ENCODE measurements at regions not wholly inside any gene's neighbourhood (a gene's known extent, or its start where the extent isn't known, plus 50 kb on each side); places are given as distances from the start of the nearest gene placed in this dataset.
"Not testable (repeated sequence)": the region's sequence is repeated elsewhere in the genome, so short reads cannot be mapped to it uniquely, and the experiment has no call there.

DNA sequence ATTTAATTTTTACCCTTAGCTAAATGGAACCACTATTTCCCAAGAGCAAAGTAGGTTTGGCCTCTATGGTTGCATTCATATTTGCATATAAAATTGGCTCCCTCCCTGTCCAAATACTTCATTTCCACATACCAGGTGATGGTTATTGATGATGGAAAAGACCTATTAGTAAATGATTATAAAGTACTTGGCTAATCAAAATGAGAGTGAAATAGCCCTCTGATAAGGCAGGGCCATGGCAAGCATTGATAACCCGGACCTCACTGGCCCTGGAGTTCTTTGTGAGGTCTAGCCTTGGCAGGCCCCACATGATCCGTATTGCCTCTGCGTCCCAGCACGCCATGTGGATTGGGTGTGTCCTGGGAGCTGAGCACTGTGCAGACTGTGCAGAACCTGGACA, 201.1 kb upstream of the GATA6 start:
- ChIA-PET POLR2A (no interaction called here), CTCF (no interaction called here)
- no peak for DNase-seq (ENCODE audit: low read depth, low spot score)

GRCh38 chr18:21972281-21972680, 197.1 kb upstream of the GATA6 start:
- Histone ChIP-seq H3K27me3 (ENCODE audit: insufficient read depth, low read length) (no peaks in the 10 kb centered on the region), H3K4me1 (ENCODE audit: control insufficient read depth in 1 of 2, insufficient read depth in 2 of 2, low read length in 2 of 2) (no peaks in the 10 kb centered on the region), H3K36me3 (ENCODE audit: control insufficient read depth in 1 of 2, insufficient read depth in 2 of 2, low read length in 2 of 2) (no peaks in the 10 kb centered on the region), H3K9me2 (ENCODE audit: insufficient read depth) (no peaks in the 10 kb centered on the region), H3K27ac (ENCODE audit: low read depth, low read length) (no peak overlapping the region), H3K4me3 (replicated peaks in 1 of 2; ENCODE audit: low read depth in 1 of 2, low read length in 2 of 2) (no peak overlapping the region), H3K4me2 (ENCODE audit: low read length) (no peak overlapping the region), H4K20me1 (ENCODE audit: insufficient read depth) (no peaks in the 10 kb centered on the region), H3K9me3 (ENCODE audit: control insufficient read depth in 1 of 2, insufficient read depth in 1 of 2, low read depth in 1 of 2, low read length in 2 of 2) (no peaks in the 10 kb centered on the region), H3K9ac (ENCODE audit: low read length) (no peak overlapping the region), H2AFZ (ENCODE audit: low read depth, low read length, poor library complexity, severe bottlenecking) (no peak overlapping the region), H3K79me2 (ENCODE audit: insufficient read depth, low read length) (no peaks in the 10 kb centered on the region)
- intact Hi-C loops (cut with micrococcal nuclease), result no loop called here
- POLR2A ChIA-PET, result no interaction called here
- CTCF ChIA-PET, result no interaction called here
- no peak for DNase-seq (ENCODE audit: low read depth, low spot score)
- no peak for TF ChIP-seq YY1 (IDR thresholded peaks at IDR 0.05; ENCODE audit: extremely low read depth, insufficient replicate concordance, low read depth, low read length)
- TF ChIP-seq ELF1 (IDR thresholded peaks at IDR 0.05; ENCODE audit: borderline replicate concordance, low read depth), result no peak
- no peak for TF ChIP-seq SIN3A (IDR thresholded peaks at IDR 0.05; ENCODE audit: low read depth)
- no peak for TF ChIP-seq CBX3 (IDR thresholded peaks at IDR 0.05; ENCODE audit: low read depth)
- TF ChIP-seq SP1 (IDR thresholded peaks at IDR 0.05; ENCODE audit: low read depth), result no peak
- TF ChIP-seq, protein P1, sequence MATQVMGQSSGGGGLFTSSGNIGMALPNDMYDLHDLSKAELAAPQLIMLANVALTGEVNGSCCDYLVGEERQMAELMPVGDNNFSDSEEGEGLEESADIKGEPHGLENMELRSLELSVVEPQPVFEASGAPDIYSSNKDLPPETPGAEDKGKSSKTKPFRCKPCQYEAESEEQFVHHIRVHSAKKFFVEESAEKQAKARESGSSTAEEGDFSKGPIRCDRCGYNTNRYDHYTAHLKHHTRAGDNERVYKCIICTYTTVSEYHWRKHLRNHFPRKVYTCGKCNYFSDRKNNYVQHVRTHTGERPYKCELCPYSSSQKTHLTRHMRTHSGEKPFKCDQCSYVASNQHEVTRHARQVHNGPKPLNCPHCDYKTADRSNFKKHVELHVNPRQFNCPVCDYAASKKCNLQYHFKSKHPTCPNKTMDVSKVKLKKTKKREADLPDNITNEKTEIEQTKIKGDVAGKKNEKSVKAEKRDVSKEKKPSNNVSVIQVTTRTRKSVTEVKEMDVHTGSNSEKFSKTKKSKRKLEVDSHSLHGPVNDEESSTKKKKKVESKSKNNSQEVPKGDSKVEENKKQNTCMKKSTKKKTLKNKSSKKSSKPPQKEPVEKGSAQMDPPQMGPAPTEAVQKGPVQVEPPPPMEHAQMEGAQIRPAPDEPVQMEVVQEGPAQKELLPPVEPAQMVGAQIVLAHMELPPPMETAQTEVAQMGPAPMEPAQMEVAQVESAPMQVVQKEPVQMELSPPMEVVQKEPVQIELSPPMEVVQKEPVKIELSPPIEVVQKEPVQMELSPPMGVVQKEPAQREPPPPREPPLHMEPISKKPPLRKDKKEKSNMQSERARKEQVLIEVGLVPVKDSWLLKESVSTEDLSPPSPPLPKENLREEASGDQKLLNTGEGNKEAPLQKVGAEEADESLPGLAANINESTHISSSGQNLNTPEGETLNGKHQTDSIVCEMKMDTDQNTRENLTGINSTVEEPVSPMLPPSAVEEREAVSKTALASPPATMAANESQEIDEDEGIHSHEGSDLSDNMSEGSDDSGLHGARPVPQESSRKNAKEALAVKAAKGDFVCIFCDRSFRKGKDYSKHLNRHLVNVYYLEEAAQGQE (IDR thresholded peaks at IDR 0.05; ENCODE audit: low read depth), result no peak
- no peak for TF ChIP-seq JUND (IDR thresholded peaks at IDR 0.05)
- no peak for ATAC-seq
- RAD21 ChIA-PET (ENCODE audit: low non-redundant PET in 1 of 2, low total read pairs in 2 of 2, uncharacterized antibody in 2 of 2, unreplicated experiment in 2 of 2), result no interaction called here
- no TSS peak for BruUV-seq (replicated peaks)

More for the DNA sequence above, 201.1 kb upstream of the GATA6 start:
- no peak overlapping the region for H3K4me3 ChIP-seq (replicated peaks in 1 of 2; ENCODE audit: low read depth in 1 of 2, low read length in 2 of 2)
- H3K27me3 ChIP-seq (ENCODE audit: insufficient read depth, low read length), result no peaks in the 10 kb centered on the region
- H3K36me3 ChIP-seq (ENCODE audit: control insufficient read depth in 1 of 2, insufficient read depth in 2 of 2, low read length in 2 of 2), result no peaks in the 10 kb centered on the region
- RAD21 ChIA-PET (ENCODE audit: low non-redundant PET in 1 of 2, low total read pairs in 2 of 2, uncharacterized antibody in 2 of 2, unreplicated experiment in 2 of 2), result no interaction called here
- ATAC-seq, result no peak
- H3K27ac ChIP-seq (ENCODE audit: low read depth, low read length), result no peak overlapping the region
- no peak overlapping the region for H2AFZ ChIP-seq (ENCODE audit: low read depth, low read length, poor library complexity, severe bottlenecking)
- no peak overlapping the region for H3K4me2 ChIP-seq (ENCODE audit: low read length)
- TF ChIP-seq CBX3 (IDR thresholded peaks at IDR 0.05; ENCODE audit: low read depth) (no peak), SRF (IDR thresholded peaks at IDR 0.05; ENCODE audit: low read depth) (no peak), EZH2phosphoT487 (IDR thresholded peaks at IDR 0.05; ENCODE audit: borderline replicate concordance) (no peak), MAX (IDR thresholded peaks at IDR 0.05) (no peak), EGR1 (IDR thresholded peaks at IDR 0.05; ENCODE audit: low read depth) (no peak)
- no peaks in the 10 kb centered on the region for H3K9me2 ChIP-seq (ENCODE audit: insufficient read depth)
- H3K79me2 ChIP-seq (ENCODE audit: insufficient read depth, low read length), result no peaks in the 10 kb centered on the region
- intact Hi-C loops (cut with micrococcal nuclease), result loop anchor here (5.0 kb wide), 1 partner anchor 59 kb away; no protein-coding TSS in a partner anchor
- no peaks in the 10 kb centered on the region for H3K9me3 ChIP-seq (ENCODE audit: control insufficient read depth in 1 of 2, insufficient read depth in 1 of 2, low read depth in 1 of 2, low read length in 2 of 2)
- BruUV-seq (replicated peaks), result no TSS peak
- no peak overlapping the region for H3K9ac ChIP-seq (ENCODE audit: low read length)
- H3K4me1 ChIP-seq (ENCODE audit: control insufficient read depth in 1 of 2, insufficient read depth in 2 of 2, low read length in 2 of 2), result no peaks in the 10 kb centered on the region
- no peaks in the 10 kb centered on the region for H4K20me1 ChIP-seq (ENCODE audit: insufficient read depth)

GRCh38 chr18:21975954-21976353, 193.4 kb upstream of the GATA6 start:
- DNase-seq (ENCODE audit: low read depth, low spot score); intact Hi-C loops (cut with micrococcal nuclease); H3K4me3 ChIP-seq (replicated peaks in 1 of 2; ENCODE audit: low read depth in 1 of 2, low read length in 2 of 2); H3K9me2 ChIP-seq (ENCODE audit: insufficient read depth); RAD21 ChIA-PET (ENCODE audit: low non-redundant PET in 1 of 2, low total read pairs in 2 of 2, uncharacterized antibody in 2 of 2, unreplicated experiment in 2 of 2); H4K20me1 ChIP-seq (ENCODE audit: insufficient read depth); H3K9ac ChIP-seq (ENCODE audit: low read length); POLR2A ChIA-PET; H3K4me2 ChIP-seq (ENCODE audit: low read length); H3K27me3 ChIP-seq (ENCODE audit: insufficient read depth, low read length); H3K36me3 ChIP-seq (ENCODE audit: control insufficient read depth in 1 of 2, insufficient read depth in 2 of 2, low read length in 2 of 2); H3K4me1 ChIP-seq (ENCODE audit: control insufficient read depth in 1 of 2, insufficient read depth in 2 of 2, low read length in 2 of 2); ATAC-seq; H3K9me3 ChIP-seq (ENCODE audit: control insufficient read depth in 1 of 2, insufficient read depth in 1 of 2, low read depth in 1 of 2, low read length in 2 of 2); H3K27ac ChIP-seq (ENCODE audit: low read depth, low read length); BruUV-seq (replicated peaks); H2AFZ ChIP-seq (ENCODE audit: low read depth, low read length, poor library complexity, severe bottlenecking); H3K79me2 ChIP-seq (ENCODE audit: insufficient read depth, low read length); CTCF ChIA-PET: not testable (repeated sequence)

Measured in HCT116 (cell line).